Left cardiac atrium (tissue), 4 donors: ENCODE measurements at regions not wholly inside any gene's neighbourhood (a gene's known extent, or its start where the extent isn't known, plus 50 kb on each side); places are given as distances from the start of the nearest gene placed in this dataset.

ENCODE experiments used
- ATAC-seq, 2 donors: fragments of 200-7000 bp; cut with Tn5 transposase; one replicate each; pipeline ENCODE4 v1.9.1; 2020; ENCODE audit warnings: mild to moderate bottlenecking in 2 of 2, moderate library complexity in 2 of 2
- DNase-seq: peaks from one replicate; pipeline ENCODE4 v3.0.0-alpha.2; 2020
- intact Hi-C, 2 donors: fragments of 100-400 bp; cut with DNase I; formaldehyde crosslinking; loops; one replicate each; pipeline versions ENCODE4 v1.14.1 to v1.15.1; 2022 to 2023
- donor health status: DM: no; HTN: yes; CAD: no.
- donor health status: DM: no; HTN: yes; CAD: no; lungs with severe emphysema.
- donor health status: DM: yes; HTN: yes; CAD: no.
- donor health status: Dilated cardiomyopathy.

DNA sequence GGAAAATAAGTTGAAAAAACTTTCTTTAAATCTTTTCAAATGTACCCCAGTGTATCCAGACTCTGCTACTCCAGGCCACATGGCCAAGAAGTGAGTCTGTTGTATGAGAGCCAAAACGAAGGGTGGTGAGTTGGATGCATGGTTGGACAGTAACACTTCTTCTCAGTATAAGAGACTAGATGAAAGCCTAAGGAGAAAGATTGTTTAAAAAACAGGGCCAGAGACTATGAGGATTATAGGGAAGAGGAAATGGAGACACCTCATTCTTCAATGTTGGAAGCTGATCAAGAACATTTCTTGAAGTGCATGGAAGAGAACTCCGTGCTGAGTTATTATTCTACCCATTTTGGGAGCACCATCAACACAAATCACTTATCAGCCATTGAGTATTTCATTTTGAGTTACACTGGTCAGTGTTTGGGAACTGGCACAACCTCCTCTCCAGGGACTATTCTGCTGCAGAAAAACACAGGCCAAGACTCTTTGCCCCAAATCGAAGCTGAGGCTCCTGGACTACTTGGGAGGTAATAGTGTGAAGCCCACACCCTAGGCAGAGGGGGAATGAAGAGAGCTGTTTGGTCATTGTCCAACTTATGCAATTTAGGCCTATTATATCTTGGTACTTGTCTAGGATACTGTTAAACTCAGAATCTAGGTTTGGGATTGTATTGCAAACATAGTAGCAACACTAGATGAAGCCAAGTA is 123.0 kb upstream of the SEC61G start:
- intact Hi-C loops, result no loop called here
- DNase-seq, result no peak
- peak in 1 of 2 donors; percentile 82 for ATAC-seq

DNA sequence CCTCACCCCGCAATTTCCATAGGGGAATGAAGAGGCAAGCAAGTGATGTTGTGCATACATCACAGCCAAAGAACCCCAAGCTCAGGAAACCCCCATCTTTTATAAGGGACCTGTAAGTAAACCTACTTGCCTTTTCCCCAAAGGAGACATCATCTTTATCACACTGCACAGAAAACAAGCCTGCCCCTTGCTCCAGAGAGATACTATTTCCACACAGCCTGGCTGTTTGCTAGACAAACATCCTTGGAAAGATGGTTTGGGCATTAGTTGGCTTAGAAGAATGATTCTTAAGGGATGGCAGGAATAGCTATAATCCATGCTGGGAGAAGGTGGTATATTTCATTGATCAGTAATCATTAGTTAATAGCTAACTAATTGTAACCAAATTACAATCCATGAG is 123.7 kb upstream of the SEC61G start:
- intact Hi-C loops, result no loop called here
- ATAC-seq (no peak), DNase-seq (no peak)

DNA sequence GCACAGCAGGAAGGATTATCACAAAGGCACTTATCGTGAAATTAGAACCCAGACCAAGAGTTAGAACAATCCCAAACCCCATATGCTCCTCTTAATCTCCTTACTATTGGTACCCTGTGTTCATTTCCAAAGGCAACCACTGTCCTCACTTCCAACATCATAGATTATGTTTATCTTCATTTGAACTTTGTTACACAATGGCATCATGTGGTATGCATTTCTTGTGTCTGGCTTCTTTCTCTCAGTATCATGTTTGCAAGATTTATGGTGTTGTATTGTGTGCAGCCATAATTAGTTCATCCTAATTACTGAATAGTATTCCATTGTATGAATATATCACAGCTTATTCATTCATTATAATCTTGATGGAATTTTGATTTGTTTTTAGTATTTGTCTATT is 124.6 kb upstream of the SEC61G start:
- DNase-seq, result no peak
- intact Hi-C loops, result no loop called here
- ATAC-seq, result no peak

DNA sequence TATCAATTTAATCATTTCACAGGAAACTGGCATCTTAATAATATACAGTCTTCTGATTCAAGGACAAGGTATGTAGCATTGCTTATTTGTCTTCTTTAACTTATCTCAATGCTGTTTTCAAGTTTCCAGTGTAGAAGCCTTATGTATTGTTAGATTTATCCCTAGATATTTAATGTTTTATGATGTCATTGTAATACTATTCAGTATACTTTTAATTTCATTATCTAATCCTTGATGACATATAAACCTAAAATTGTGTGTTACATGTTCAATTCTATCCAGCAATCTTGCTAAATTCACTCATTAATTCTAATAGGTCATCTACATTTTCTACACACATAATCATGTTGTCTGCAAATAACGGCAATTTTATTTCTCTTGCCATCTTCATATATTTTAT is 126.3 kb upstream of the SEC61G start:
- DNase-seq (no peak), ATAC-seq (no peak)
- intact Hi-C loops, result no loop called here

DNA sequence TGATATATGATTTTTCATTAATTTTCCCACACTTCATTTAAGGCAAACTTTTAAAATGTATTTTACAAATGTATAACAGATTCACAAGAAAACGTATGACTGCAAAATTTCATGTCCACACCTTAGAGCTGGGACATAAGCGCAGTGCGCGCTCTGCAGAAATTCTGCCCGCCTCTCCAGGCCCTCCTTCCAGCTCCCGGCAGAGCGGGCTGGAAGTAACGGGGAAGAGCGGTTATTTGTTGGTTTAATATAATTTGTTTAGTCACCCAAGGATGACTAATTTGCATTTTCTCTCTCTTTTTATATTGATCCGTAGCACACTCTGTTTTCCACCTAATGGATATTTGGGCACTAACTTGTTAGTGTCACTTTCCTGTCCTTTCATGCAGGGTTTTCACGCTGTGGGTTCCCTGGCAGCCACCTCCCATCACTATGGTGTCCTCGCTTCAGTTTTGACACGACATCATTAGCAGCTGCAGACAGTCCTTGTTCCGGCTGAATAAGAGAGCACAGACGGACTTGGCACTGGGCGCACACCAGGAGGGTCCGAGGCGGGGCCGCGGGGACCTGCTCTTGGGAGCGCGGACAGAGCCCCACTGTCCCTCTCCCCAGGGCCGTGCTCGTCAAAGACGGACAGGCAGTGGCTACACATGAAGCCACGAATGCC is 129.2 kb upstream of the SEC61G start:
- ATAC-seq, result peak; percentile 55 to 73
- intact Hi-C loops, result no loop called here
- peak; percentile 27 for DNase-seq

DNA sequence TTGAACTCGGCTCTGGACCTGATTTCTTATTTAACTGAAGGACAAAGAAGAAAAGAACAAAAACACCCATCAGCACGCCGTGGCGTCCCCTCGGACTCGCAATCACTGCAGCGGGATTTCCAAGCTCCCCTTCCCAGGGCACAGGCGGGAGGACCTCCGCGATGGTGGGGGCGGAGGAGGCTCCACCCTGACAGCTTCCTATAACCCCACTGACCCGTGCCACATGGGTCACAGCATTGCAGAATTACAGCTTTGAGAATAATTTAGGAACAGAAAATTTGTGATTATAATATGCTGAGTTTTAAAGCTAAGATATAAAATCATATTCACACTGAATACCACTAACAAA is 129.7 kb upstream of the SEC61G start:
- ATAC-seq, result peak in 1 of 2 donors; percentile 45
- intact Hi-C loops, result no loop called here
- DNase-seq, result no peak

DNA sequence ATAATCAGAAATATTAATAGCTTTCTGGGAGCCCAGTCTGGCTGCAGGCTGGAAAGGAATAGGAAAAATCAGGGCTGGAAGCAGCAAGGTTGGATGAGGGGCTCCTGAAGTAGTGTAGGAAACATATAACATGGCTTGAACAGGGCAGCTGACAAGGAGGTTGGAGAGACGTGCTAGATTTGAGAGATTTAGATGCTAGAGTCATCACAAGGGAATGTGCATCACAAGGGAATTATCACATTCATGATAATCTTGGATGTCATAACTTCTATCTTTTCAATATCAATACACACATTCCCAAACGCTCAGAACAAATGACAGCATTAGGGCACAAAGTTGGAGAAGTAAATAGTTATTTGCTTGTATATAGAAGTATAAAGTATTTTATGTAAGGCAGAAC is 120.9 kb upstream of the EGFR start:
- DNase-seq (no peak), ATAC-seq (no peak)
- intact Hi-C loops, result no loop called here

DNA sequence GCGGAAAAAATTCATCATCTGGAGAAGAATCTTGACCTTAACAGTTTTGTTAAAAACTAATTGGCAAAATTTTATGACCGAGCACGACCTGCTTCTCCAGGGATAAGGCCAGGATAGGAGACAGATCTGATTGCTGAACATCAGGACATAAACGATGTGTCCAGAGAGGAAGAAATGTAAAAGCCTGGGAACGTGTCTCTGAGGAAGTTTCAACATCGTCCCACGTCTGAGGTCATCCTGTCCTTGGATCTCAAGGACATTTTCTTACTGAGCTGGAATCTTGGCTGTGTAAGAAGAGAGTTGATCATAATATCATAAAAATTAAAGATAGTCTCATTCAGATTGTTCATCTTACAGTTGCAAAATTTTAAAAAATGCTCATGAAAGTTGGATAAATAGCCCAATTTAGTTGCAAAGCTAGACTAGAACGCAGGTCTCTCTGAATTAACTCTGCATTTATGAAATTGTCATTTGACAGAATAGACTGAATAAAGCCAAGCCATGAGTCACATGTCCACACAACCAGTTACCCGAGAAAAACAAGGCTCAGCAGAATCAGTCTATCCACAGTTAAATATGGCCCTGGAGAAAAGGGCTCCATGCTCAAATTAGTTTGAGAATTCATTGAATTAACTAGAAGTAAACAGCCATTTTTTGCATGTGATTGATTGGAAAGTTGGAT is 120.0 kb upstream of the EGFR start:
- intact Hi-C loops, result no loop called here

DNA sequence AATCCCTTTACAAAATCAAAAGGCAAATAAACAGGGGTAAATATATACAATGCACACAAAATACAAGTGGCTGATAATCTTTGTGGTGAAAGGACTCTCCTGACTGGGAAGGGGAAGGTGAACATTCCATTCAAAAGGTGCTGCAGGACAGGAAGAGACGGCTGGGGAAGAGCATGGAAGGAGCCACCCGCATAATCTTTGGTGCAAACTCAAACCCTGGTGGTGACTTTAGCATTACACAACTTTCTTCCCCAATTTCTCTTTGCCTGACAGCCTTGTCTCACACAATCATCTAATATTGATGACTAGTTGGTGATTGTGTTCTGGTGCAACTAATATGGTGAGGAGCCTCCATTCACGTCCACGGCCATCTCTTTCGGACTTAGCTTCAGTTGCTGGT is 117.0 kb upstream of the EGFR start:
- DNase-seq, result no peak
- intact Hi-C loops, result no loop called here
- ATAC-seq, result no peak

More for the DNA sequence above, 120.0 kb upstream of the EGFR start:
- ATAC-seq, result peak in 1 of 2 donors; percentile 38
- no peak for DNase-seq

DNA sequence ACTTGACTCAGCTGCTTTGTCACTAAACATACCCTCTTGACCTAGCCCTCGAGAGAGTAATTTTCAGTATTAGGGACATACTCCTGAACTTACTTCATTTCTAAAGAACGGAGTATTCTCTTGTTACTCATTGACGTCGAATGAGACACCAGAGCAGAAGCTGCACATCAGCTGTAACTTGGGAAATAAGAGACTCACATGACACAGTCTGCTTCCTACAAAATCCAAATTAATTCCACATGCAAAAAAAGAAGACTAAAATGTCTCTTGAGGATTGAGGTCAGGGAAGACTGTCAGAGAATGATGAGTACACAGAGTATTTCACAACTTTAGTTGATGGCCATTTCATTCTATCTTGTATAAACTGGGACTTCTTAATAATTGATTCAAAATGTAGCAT is 114.7 kb upstream of the EGFR start:
- peak; percentile 59 to 77 for ATAC-seq
- no peak for DNase-seq
- intact Hi-C loops, result no loop called here

DNA sequence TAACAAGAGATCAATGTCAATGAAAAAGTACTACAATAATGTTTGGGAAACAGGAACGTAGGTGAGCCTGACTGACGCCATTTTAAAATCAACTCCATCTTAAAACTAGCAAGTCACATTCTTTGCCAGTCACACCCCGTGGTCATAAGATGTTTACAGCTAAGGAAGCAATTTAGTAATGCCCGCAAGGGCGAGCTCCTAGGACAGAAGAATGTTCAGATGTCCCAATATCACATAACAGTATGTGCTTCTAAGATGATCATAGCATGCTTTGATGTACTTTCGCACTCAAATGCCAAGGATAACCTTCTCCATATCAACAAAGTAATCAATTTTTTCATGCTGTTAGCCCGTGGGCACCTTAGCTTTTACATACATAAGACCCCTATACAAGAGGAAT is 113.8 kb upstream of the EGFR start:
- no peak for DNase-seq
- intact Hi-C loops, result no loop called here
- no peak for ATAC-seq

DNA sequence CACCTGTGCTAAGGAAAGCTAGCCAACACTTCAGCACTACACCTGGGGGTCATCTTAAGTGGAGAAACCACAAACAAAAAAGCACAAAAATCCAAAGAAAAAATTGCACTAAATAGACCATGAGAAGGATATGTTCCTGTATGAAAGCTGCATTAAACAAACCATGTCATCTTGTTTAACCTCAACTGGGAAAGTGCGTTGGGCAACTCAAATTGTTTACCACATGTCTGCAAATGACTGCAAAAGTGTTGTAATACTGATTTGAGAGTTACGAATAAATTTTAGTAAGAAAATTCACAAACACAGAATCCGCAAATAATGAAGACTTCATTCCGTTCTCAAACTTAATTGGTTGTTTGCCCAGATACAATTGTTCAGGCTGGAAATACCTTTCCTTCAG is 111.9 kb upstream of the EGFR start:
- no peak for DNase-seq
- intact Hi-C loops, result no loop called here
- no peak for ATAC-seq

DNA sequence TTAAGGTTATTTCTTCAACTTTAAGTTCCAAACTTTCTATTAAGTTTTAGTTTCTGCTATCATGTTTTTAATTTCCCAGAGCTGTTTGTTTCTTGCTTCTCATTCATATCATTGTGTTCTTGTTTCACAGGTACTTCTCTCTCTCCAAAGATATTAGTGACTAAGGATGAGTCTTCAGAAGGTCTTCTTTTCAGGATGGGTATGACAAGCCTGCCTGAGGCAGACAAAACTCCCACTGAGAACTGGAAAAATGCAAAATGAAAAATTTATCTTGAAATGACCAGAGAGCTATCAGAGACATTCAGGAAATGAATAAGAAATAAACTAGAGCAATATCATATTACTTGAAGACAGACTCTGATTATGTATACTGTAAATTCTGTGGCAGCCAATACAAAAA is 110.8 kb upstream of the EGFR start:
- intact Hi-C loops, result no loop called here
- DNase-seq (no peak), ATAC-seq (no peak)

DNA sequence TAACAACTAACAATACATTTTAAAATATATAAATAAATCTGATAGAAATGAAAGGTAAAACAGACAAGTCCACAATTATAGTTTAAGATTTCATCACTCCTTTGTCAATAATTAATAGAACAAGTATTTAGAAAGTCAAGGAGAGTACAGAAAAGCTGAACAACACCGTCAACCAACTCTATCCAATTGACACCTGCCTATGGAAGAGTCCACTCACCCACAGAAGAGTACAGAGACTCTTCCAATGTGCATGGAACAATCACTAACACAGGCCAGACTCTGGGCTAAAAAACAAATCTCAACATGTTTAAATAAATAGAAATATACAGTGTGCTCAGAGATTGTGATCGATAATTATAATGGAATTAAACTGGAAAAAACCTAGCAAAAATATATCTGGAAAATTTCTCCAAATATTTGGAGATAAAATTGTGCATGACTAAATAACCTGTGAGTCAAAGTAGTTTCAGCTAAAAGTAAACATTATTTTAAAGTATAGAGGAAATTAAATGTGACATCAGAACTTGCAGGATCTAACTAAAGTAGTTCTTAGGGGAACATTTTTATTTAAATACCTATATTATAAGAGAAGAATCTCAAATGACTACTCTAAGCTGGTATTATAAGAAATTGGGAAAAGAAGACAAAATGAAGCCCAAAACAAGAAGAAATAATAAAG is 109.9 kb upstream of the EGFR start:
- ATAC-seq (no peak), DNase-seq (no peak)
- intact Hi-C loops, result no loop called here

DNA sequence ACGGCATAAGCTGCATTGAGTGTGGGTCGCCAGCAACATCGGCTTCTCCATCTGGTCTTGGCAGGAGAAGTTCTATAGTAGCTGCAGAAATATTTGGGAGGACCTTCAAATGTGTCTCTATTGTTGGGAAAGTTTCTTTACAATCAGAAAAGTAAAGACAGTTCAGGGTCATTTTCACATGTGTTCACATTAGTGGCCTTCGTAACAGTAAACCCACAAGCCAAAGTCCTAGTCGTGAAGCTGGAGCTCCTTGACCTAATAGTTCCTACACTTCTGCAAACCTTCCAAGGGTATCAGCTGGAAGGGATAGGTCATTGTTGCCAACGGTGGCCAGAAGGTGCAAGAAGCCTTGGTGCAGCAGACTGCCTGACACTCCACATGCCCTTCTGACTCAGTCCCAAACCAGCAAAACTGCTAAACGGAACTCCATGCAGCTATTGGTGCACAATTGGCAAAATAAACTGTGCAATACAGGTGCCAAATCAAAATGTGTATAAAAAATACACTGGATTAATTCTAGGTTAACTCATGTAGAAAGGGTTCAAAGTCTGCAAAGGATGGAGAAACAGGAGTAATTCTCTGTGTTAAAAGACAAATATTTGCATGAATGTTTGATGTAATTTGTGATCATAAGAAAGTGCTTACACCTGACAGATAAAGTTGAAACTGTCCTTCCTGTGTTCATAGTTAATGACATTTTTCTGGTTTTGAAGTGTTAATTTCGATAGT is 102.8 kb upstream of the EGFR start:
- intact Hi-C loops, result no loop called here
- ATAC-seq (no peak), DNase-seq (no peak)

DNA sequence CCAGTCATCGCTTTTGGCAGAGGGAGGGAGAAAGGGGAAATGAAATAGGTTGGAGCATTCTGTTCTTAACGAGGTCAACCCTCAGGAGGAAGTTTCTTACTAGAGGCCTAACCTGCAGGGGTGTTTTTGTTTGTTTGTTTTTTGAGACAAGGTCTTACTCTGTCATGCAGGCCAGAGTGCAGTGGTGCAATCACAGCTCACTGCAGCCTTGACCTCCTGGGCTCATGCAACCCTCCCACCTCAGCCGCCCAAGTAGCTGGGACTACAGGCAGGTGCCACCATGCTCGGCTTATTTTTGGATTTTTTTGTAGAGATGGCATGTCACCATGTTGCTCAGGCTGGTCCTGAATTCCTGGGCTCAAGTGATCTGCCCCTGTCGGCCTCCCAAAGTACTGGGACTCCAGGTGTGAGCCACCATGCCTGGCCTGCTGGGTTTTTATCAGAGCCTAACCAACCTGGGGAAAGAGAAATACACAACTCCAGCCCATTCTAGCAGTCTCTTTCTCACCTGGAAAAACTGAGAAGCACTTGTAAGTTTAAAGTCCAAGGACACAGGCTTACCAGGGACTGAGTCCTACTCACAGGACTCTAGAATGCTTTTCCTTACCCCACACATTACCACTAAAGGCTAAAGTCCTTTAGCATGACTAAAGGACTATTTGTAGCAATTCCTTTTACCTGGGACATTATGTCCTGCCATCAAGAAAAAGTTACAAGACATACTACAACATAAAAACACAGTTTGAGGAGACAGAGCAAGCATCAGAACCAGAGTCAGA is 101.0 kb upstream of the EGFR start:
- ATAC-seq (no peak), DNase-seq (no peak)
- intact Hi-C loops, result no loop called here

DNA sequence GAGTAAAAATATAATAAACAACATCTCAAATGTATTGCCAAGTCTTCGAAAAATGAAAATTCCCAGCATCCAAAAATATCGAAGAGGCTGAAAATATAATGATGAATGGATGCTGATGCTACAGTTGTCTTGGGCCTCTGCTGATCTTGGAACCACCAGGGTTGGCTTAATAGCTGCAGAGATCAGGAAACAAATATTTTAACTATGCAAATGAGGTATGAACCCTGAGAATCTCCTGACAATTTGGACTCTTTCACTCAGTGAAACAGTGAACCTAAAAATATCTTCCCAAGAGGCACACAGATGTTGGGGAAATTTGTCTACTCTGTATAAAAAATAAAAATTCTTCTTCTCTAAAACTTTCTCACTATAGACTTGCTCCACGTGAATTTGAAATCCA is 97.7 kb upstream of the EGFR start:
- intact Hi-C loops, result no loop called here
- ATAC-seq (no peak), DNase-seq (no peak)

DNA sequence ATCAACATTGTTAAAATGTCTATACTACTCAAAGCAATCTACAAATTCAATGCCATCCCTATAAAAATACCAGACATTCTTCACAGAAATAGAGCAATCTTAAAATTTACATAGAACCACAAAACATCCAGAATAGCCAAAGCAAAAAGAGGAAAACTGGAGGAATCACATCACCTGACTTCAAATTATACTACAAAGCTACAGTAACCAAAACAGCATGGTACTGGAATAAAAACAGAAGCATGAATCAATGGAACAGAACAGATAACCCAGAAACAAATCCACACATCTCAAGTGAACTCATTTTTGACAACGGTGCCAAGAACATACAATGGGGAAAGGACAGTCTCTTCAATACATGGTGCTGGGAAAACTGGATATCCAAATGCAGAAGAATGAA is 87.3 kb upstream of the EGFR start:
- intact Hi-C loops, result no loop called here
- DNase-seq (no peak), ATAC-seq (no peak)
